ENCODE measurements at regions not wholly inside any gene's neighbourhood (a gene's known extent, or its start where the extent isn't known, plus 50 kb on each side); places are given as distances from the start of the nearest gene placed in this dataset.

GRCh38 chr16:11475896-11476630 is 110.7 kb downstream of the LITAF start:
- DNase-seq: no peak

DNA sequence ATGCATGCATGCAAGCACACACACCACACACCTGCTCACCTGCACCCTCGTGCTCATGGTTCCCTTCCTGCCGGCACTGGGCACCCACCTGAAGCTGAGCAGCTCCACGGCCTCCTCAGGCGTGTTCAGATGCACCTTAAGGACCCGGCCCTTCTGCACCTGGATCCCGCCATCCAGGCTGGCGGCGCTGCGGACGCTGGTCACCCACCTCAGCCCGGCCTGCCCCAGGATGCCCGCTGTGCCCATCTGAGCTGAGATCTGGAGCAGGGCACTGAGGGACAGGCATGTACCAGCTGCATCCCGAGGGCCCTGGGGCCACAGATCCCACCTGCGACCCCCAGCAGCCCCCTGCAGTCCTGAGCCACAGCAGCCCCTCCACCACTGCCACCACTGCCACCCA is 110.0 kb downstream of the LITAF start:
- no peak for DNase-seq

DNA sequence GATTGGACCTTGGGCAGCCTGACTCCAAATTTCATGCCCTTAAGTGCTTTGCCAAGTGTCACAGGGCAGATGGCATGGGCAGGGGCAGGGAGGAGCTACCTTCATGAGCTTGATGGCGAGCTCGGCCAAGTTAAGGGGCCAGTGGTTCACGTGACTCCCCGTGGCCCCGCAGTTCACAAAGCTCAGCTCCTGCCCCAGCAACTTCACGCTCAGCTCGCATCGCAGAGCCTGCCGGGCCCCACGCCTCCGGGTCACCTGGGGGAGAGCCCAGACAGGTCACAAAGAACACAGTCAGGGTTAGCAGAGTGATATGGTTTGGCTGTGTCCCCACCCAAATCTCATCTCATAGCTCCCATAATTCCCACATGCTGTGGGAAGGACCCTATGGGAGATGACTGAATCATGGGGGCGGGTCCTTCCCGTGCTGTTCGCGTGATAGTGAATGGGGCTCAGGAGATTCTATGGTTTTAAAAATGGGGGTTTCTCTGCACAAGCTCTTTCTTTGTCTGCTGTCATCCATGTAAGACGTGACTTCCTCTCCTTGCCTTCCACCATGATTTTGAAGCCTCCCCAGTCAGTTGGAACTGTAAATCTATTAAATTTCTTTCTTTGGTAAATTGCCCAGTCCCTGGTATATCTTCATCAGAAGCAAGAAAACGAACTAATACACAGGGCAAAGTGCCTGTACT is 108.1 kb downstream of the LITAF start:
- no peak for DNase-seq

DNA sequence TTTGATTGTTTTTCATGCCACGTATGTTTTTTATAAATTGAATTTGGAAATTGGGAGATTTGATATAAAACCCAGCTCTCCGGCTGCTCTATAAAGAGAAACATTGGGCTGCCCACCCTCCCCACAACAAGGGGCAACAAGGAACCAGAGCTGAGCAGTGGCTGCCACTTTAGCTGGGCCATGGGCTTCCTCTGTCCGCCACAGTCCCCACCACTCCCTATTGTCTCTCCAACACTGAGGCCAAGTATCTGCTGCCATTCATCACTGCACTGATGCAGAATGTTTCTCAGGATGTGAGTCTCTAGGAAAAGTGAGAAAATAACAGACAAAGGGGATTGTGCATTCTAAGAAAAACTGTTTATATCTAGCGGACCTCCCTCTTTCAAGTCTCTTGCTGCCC is 106.8 kb downstream of the LITAF start:
- no peak for DNase-seq

GRCh38 chr16:11480634-11481033 is 106.1 kb downstream of the LITAF start:
- no peak for DNase-seq

DNA sequence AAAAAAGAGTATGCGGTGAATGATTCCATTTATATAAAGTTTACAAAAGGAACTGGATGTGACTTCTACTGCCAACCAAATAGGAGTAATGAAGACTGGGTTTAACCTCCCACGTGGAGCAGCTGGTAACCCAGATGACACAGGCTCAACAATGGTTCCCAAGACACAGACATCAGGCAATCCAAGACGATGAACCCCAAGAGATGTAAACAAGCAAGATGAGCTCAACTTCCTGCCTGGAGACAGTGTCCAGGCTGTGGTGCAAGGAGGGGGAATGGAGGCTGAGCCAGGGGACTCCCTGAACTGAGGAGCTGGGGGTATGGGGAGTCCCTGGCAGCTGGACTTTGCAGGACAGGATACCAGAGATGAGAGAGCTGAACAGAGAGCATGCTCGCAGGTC is 104.7 kb downstream of the LITAF start:
- no peak for DNase-seq

GRCh38 chr16:11482946-11483748 is 103.6 kb downstream of the LITAF start:
- DNase-seq: no peak

GRCh38 chr16:11484691-11485258 is 101.9 kb downstream of the LITAF start:
- no peak for DNase-seq

GRCh38 chr16:11485676-11486075 is 101.0 kb downstream of the LITAF start:
- no peak for DNase-seq

DNA sequence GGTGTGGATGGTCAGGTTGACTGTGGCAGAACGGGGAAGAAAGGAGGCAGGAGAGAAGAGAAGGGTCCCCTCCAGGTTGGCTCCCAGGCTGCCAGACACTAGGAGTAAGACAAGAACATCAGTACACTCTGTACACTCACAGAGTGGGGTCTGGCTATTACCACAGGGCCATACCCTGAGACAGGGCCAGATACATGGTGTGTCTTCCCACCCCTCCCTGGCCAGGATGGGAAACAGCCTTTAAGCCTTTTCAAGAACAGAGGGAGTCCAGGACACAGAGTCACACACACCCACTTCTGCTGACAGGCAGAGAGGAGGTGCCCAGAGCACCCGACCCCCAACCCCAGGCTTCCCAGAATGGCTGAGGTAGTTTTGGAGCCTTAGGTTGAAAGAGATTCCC is 99.4 kb downstream of the LITAF start:
- no peak for DNase-seq

GRCh38 chr16:11488304-11488703 is 98.4 kb downstream of the LITAF start:
- no peak for DNase-seq

DNA sequence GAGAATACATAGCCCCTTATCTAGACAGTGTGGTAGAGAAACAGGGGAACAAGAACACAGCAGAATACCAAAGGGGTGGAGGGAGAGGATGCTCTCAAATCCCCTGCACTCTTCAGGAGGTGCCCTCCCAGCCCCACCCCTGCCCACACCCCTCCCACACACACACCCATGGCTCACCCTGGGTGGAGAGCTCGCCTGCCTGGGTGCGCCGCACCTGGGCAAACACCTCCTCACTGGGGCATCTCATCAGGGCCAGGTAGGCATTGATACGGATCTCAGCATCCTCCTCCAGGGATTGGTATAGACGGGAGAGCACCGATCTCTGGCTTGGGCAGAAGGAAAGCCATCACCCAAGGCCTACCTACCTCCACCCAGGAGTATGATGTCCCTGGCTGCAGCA is 95.2 kb downstream of the LITAF start:
- DNase-seq: no peak

GRCh38 chr16:11492808-11493530 is 93.8 kb downstream of the LITAF start:
- no peak for DNase-seq

DNA sequence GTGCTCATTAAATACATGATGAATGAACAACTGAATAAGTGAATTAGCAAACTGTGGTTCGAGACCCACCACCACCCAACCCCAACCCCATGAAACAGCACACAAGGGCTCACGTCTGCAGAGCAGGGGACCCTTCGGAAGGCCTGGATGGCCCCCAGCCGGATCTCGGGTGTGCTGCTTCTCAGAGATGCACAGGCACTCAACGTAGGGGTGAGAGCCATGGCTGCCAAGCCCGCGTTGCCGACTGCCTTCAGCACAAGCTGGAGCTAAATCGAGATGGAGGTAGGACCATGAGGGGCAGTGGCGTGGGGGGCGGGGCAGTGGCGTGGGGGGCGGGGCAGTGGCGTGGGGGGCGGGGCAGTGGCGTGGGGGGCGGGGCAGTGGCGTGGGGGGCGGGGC is 93.2 kb downstream of the LITAF start:
- DNase-seq: no peak

DNA sequence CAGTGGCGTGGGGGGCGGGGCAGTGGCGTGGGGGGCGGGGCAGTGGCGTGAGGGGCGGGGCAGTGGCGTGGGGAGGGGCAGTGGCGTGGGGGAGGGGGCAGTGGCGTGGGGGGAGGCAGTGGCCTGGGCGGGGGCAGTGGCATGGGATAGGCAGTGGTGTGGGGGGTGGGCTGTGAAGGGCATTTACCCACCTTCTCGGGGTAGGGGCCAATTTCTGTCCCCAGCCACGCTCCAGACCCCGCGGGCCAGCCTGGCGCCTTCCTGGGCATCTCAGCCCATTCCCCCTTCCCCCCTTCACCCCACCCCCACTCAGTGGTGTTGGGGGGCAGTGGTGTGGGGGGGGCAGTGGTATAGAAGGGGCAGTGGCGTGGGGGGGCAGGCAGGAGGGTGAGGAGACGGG is 92.7 kb downstream of the LITAF start:
- no peak for DNase-seq

DNA sequence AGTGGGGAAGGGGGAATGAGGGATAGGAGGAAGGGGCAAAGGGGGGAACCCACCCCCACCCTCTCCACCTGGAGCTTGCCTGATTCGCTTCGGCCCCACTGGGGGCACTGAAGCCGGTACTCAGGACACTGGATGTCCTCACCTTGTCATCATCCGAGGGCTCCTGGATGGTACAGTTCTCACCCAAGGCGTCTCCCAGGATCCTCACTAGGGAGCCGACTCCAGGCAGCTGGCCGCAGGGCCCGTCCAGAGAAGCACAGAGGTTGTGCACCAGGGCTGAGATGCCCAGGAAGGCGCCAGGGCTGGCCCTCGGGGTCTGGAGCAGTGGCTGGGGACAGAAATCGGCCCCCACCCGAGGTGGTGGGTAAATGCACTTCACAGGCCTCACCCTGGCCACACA is 92.3 kb downstream of the LITAF start:
- no peak for DNase-seq

GRCh38 chr16:11495066-11495407 is 91.7 kb downstream of the LITAF start:
- no peak for DNase-seq

Measured in inflammatory macrophage (primary cell).